ENCODE measurements at regions not wholly inside any gene's neighbourhood (a gene's known extent, or its start where the extent isn't known, plus 50 kb on each side); places are given as distances from the start of the nearest gene placed in this dataset.

DNA sequence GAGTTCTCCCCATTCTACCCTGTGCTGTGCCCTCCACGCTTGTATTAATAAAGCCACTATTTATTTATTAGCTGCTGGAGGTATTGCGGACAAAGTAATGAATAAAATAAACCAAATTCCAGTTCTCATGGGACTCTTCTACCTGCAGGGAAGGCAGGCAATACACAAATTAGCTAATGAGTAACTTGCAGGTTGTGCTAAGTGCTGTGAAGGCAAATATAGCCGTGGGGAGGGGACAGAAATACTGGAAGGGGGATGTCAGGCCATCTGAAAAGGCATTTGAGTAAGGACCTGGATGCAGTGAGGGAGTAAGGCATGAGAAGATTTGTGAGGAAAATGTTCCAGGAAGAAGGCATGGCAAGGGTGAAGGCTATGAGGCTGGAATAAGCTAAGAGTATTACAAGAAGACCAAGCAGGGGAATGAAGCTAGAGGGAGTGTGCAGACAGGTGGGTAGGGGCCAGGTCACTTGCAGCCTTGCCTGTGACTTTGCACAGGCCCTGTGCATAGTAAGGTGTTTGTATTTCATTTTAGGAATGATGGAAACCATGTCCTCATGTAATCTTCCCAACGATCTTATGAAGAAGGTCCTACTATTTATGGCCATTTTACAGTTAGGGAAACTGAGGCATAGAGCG is 167.5 kb downstream of the PTPN11 start:
- Mint-ChIP-seq H3K36me3 (no peaks in the 10 kb centered on the region), H3K4me1 (peaks cover 17% of the 10 kb centered on the region), H3K27me3 (ENCODE audit: low read depth) (peaks cover 92% of the 10 kb centered on the region), H3K4me3 (no peak overlapping the region), H3K27ac (no peak overlapping the region), H3K9me3 (no peaks in the 10 kb centered on the region)
- POLR2A ChIA-PET = no interaction called here
- CTCF ChIA-PET = no interaction called here
- no peak for TF ChIP-seq JAZF1 (CRISPR knock-in tag; IDR thresholded peaks at IDR 0.05)
- no peak for DNase-seq (ENCODE audit: low spot score)
- ATAC-seq = no peak

DNA sequence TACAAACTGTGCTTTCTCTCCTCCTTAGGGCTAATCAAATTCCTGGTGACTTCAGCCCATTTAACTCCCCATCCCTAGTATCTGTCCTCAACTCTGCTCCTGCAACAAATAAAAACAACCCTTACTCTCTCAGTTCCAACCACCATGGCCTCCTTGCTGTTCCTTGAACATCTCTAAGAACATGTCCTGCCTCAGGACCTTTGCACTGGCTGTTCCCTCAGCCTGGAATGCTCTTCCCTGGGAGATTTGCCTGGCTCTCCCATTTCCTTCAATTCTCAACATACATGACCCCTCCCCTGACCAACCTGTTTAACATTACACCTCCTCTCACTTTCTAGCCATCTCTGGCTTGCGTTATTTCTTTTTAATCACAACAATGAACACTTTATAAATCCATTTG is 170.5 kb downstream of the PTPN11 start:
- no peak for DNase-seq (ENCODE audit: low spot score)
- Mint-ChIP-seq H3K4me1 (peaks cover 22% of the 10 kb centered on the region), H3K27me3 (ENCODE audit: low read depth) (peaks cover 99% of the 10 kb centered on the region), H3K9me3 (peaks cover 8% of the 10 kb centered on the region), H3K27ac (no peak overlapping the region), H3K36me3 (no peaks in the 10 kb centered on the region), H3K4me3 (no peak overlapping the region)
- no peak for ATAC-seq
- CTCF ChIA-PET = interaction anchor here (0.6 kb wide), 1 partner anchor 71 kb away, joined by 3 read pairs; no protein-coding TSS in a partner anchor
- TF ChIP-seq ETV6 (CRISPR knock-in tag; IDR thresholded peaks at IDR 0.05) (no peak), ZSCAN18 (CRISPR knock-in tag; IDR thresholded peaks at IDR 0.05) (no peak), ZNF317 (CRISPR knock-in tag; IDR thresholded peaks at IDR 0.05; ENCODE audit: borderline replicate concordance, low read depth) (no peak), TP53 (CRISPR knock-in tag; IDR thresholded peaks at IDR 0.05) (no peak), ZNF423 (CRISPR knock-in tag; IDR thresholded peaks at IDR 0.05) (no peak), ELF4 (CRISPR knock-in tag; IDR thresholded peaks at IDR 0.05; ENCODE audit: low read depth) (no peak), NFE2L1 (CRISPR knock-in tag; IDR thresholded peaks at IDR 0.05) (no peak), MAX (CRISPR knock-in tag; IDR thresholded peaks at IDR 0.05) (no peak)
- TF ChIP-seq, protein P1, sequence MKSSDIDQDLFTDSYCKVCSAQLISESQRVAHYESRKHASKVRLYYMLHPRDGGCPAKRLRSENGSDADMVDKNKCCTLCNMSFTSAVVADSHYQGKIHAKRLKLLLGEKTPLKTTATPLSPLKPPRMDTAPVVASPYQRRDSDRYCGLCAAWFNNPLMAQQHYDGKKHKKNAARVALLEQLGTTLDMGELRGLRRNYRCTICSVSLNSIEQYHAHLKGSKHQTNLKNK (CRISPR knock-in tag; IDR thresholded peaks at IDR 0.05) = no peak
- TF ChIP-seq, protein P2, sequence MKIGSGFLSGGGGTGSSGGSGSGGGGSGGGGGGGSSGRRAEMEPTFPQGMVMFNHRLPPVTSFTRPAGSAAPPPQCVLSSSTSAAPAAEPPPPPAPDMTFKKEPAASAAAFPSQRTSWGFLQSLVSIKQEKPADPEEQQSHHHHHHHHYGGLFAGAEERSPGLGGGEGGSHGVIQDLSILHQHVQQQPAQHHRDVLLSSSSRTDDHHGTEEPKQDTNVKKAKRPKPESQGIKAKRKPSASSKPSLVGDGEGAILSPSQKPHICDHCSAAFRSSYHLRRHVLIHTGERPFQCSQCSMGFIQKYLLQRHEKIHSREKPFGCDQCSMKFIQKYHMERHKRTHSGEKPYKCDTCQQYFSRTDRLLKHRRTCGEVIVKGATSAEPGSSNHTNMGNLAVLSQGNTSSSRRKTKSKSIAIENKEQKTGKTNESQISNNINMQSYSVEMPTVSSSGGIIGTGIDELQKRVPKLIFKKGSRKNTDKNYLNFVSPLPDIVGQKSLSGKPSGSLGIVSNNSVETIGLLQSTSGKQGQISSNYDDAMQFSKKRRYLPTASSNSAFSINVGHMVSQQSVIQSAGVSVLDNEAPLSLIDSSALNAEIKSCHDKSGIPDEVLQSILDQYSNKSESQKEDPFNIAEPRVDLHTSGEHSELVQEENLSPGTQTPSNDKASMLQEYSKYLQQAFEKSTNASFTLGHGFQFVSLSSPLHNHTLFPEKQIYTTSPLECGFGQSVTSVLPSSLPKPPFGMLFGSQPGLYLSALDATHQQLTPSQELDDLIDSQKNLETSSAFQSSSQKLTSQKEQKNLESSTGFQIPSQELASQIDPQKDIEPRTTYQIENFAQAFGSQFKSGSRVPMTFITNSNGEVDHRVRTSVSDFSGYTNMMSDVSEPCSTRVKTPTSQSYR (CRISPR knock-in tag; IDR thresholded peaks at IDR 0.05) = no peak
- TF ChIP-seq, protein P3, sequence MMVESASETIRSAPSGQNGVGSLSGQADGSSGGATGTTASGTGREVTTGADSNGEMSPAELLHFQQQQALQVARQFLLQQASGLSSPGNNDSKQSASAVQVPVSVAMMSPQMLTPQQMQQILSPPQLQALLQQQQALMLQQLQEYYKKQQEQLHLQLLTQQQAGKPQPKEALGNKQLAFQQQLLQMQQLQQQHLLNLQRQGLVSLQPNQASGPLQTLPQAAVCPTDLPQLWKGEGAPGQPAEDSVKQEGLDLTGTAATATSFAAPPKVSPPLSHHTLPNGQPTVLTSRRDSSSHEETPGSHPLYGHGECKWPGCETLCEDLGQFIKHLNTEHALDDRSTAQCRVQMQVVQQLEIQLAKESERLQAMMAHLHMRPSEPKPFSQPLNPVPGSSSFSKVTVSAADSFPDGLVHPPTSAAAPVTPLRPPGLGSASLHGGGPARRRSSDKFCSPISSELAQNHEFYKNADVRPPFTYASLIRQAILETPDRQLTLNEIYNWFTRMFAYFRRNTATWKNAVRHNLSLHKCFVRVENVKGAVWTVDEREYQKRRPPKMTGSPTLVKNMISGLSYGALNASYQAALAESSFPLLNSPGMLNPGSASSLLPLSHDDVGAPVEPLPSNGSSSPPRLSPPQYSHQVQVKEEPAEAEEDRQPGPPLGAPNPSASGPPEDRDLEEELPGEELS (CRISPR knock-in tag; IDR thresholded peaks at IDR 0.05) = no peak
- POLR2A ChIA-PET = no interaction called here

GRCh38 chr12:112590281-112590680 is 171.5 kb downstream of the PTPN11 start:
- Mint-ChIP-seq H3K36me3 (no peaks in the 10 kb centered on the region), H3K27me3 (ENCODE audit: low read depth) (peaks cover 99% of the 10 kb centered on the region), H3K4me3 (no peak overlapping the region), H3K4me1 (peaks cover 18% of the 10 kb centered on the region), H3K27ac (no peak overlapping the region), H3K9me3 (peaks cover 8% of the 10 kb centered on the region)
- POLR2A ChIA-PET = no interaction called here
- DNase-seq (ENCODE audit: low spot score) (peak; percentile 50), ATAC-seq (peak; percentile 98)
- CTCF ChIA-PET = no interaction called here
- TF ChIP-seq FOXJ3 (CRISPR knock-in tag; IDR thresholded peaks at IDR 0.05; ENCODE audit: borderline replicate concordance) (peak; percentile 13; the same call in 1 of the 2 replicates), SP1 (CRISPR knock-in tag; conservative IDR thresholded peaks at IDR 0.05) (0 out of 2 replicates have a peak, but pooled peaks have one; percentile 19), TEAD1 (CRISPR knock-in tag; IDR thresholded peaks at IDR 0.05) (0 out of 2 replicates have a peak, but pooled peaks have one; percentile 37), TP53 (CRISPR knock-in tag; IDR thresholded peaks at IDR 0.05) (no peak), FOXK1 (CRISPR knock-in tag; IDR thresholded peaks at IDR 0.05) (peak; percentile 83; the same call in 1 of the 2 replicates), NR2C2 (CRISPR knock-in tag; IDR thresholded peaks at IDR 0.05) (no peak), ERG (CRISPR knock-in tag; IDR thresholded peaks at IDR 0.05) (0 out of 2 replicates have a peak, but pooled peaks have one; percentile 58), ZNF423 (CRISPR knock-in tag; IDR thresholded peaks at IDR 0.05) (peak; percentile 39; the same call in 1 of the 2 replicates), SMAD4 (CRISPR knock-in tag; IDR thresholded peaks at IDR 0.05) (no peak), ETV6 (CRISPR knock-in tag; IDR thresholded peaks at IDR 0.05) (0 out of 2 replicates have a peak, but pooled peaks have one; percentile 53)
- TF ChIP-seq, protein P4, sequence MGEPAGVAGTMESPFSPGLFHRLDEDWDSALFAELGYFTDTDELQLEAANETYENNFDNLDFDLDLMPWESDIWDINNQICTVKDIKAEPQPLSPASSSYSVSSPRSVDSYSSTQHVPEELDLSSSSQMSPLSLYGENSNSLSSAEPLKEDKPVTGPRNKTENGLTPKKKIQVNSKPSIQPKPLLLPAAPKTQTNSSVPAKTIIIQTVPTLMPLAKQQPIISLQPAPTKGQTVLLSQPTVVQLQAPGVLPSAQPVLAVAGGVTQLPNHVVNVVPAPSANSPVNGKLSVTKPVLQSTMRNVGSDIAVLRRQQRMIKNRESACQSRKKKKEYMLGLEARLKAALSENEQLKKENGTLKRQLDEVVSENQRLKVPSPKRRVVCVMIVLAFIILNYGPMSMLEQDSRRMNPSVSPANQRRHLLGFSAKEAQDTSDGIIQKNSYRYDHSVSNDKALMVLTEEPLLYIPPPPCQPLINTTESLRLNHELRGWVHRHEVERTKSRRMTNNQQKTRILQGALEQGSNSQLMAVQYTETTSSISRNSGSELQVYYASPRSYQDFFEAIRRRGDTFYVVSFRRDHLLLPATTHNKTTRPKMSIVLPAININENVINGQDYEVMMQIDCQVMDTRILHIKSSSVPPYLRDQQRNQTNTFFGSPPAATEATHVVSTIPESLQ (CRISPR knock-in tag; IDR thresholded peaks at IDR 0.05) = no peak
